Stimulated activated CD8-positive, alpha-beta memory T cell treated with anti-CD3 and anti-CD28 coated beads, Interleukin-7, amount 100 ng/mL, for 1 hour (primary cell): ENCODE measurements at regions not wholly inside any gene's neighbourhood (a gene's known extent, or its start where the extent isn't known, plus 50 kb on each side); places are given as distances from the start of the nearest gene placed in this dataset.
"Not testable (repeated sequence)": the region's sequence is repeated elsewhere in the genome, so short reads cannot be mapped to it uniquely, and the experiment has no call there.

Experiments
- DNase-seq, 2 donors: peaks; one replicate each; pipeline ENCODE4 v3.0.0-alpha.2; 2020; ENCODE audit warnings: low read depth in 2 of 2

DNA sequence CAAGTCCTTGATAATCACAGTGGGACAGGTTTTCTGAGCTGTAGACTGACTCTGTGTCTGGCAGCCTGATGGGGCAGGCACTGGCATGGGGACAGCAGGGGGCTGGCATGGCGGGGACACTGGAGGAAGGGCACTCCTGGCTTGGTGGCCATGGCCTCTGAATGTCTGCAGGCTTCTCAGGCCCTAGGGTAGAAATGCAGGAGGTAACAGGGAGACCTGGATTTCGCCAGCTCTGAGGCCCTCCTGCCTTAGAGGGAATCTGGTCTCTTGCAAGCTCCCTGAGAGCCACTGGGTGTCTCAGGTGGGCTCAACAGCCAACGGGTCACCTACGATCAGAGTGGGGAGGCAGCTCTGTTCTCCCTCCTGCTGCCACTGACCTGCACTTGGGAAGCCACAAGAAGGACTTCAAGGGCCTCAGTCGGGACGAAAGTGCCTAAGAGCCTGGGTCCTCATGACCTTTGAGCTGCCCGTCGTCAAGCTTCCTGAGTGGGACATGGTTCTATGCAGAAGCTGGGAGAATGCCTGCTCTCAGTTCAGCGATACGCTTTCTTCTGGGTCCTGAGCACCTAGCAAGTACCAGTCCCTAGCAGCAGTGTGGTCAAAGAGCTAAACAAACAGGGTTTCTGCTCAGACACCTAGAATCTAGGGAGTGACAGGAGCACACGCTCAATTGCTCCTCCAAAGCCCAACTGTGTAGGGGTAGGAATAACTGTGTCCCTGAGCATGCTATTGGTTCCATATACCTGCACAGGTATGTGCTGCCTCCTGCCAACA, 569.0 kb downstream of the PTPRU start:
- DNase-seq: no peak

- DNase-seq: no peak
Measured at GRCh38 chr1:29804181-29804899, 568.0 kb downstream of the PTPRU start.

DNA sequence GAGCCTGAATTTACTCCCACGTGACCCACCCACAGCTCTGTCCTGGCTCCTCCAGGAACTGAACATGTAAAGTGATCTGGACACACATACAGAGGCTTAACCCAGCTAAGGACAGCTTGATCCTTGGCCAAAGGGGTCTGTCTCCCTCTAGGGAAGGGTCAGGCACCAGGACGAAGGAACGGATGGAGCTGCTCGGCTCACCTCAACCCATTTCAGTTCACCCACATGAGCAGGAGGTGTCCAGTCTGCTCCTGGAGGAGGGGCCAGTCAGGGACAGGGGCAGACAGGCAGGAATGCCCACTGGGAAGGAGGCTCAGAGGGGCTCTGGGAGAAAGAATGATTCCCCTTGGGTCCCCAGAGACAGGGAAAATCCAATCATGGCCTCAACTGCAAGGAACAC, 567.2 kb downstream of the PTPRU start:
- no peak for DNase-seq

DNA sequence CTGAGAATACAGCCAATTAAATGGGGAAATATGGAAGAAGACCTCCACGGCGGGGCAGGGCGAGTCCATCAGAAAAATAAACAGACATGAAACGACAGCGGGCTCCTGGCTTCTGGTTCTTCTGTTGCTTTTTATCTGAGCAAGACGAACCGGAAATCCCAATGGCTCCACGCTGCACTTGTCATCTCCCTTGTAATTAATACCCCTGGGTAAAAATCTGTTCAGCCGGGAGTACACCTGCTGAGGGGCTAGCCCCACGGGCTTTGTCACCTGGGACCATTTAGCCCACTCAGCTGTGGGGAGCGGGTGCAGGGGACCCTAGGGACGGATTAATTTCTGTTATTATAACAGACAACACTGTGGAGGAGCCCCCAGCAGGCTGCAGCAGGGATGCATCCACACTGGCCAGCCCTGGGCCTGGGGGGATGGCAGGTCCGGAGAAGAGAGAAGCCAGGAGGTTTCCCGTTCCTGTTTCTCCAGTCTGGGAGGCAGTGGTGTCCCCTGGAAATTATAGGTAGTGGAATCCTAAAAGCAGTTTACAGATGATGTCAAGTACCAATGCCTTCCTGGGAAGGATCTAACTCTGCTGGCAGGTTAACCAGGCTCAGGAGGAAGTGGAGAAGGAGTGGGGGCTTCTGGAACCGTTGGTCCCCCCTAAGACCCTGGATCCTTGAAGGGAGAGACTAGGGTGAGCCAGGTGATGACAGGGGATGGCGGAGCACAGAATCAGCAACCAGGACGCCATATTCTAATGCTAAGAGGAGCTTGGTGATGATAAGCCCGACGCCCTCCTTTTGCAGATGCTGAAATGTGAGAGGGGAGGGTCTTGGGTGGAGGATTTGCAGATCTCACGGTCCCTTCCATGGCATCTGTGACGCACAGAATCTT, 566.1 kb downstream of the PTPRU start:
- no peak for DNase-seq

DNA sequence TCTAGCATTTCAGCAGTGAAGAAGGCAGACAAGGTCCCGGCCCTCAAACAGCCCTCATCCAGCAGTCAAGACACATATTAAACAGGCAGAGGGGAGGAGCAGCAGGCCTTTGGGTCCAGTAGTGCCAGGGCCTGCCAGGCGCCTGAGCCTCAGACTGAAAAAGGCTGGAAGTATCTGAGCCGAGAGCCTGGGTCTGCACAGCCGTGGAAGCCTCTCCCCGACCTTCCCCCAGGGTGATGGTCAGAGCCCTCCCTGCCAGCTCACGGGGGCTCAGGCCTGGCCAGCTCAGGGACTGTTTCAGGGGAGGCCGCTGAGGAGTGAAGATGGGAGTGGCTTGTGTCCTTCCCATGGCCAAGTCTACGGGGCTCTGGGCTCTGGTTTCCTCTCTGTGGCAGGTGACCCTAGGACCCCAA, 565.2 kb downstream of the PTPRU start:
- DNase-seq: no peak

DNA sequence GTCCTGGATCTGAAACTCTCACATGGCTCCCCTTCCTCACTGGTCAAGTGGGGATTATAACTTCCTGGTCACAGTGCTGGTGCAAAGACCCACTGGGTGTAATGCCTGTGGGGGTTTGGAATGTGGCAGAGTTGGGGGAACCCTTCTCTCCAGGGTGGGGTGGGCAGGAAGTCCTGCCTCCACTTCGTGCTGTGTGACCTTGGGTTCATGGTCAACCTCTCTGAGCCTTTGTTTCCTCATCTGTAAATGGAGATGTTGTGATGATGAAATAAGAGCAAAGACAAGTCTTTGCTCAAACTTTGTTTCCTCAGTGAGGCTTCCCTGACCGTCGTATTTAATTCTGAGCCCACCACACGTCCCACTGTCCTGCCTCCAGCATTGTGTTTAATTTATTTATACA, 564.7 kb downstream of the PTPRU start:
- no peak for DNase-seq

- DNase-seq: no peak
Measured at GRCh38 chr1:29800522-29800956, 564.2 kb downstream of the PTPRU start.

- no peak for DNase-seq
Measured at GRCh38 chr1:29800120-29800519, 563.8 kb downstream of the PTPRU start.

DNA sequence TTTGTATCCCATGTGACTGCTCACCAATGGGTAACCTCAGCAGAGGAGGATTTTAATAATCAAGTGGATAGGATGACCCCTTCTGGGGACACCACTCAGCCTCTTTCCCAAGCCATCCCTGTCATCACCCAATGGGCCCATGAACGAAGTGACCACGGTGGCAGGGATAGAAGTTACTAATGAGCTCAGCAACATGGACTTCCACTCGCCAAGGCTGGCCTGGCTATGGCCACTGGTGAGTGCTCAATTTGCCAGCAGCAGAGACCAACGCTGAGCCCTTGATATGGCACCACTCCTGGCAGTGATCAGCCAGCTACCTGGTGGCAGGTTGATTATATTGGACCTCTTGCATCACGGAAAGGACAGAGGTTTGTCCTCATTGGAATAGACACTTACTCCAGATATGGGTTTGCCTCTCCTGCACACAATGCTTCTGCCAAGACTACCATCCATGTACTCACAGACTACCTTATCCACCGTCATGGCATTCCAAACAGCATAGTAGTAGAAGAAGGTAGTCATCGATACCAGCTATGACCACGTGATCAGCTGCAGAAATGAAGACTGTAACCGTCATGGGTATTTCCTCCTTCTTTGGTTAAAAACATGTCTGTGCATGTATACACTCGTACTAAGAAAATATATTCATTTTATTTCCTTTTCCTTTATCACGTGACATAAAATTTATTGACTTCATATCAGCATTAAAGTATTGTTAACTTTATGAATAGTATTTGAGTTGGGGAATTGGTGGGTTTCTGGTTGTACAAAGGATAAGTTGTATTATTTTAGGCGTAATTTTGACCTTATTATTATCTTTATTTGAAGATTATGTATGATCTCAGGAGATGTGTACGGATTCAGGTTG, 562.6 kb downstream of the PTPRU start:
- DNase-seq: no peak

DNA sequence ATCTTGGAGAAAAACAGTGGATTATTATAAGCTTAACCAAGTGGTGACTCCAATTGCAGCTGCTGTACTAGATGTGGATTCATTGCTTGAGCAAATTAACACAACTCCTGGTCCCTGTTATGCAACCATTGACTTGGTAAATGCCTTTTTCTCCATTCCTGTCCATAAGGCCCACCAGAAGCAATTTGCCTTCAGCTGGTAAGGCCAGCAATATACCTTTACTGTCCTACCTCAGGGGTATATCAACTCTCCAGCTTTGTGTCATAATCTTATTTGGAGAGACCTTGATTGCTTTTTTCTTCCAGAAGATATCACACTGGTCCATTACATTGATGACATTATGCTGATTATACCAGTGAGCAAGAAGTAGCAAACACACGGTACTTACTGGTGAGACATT, 560.8 kb downstream of the PTPRU start:
- not testable (repeated sequence) for DNase-seq

- DNase-seq: not testable (repeated sequence)
Measured at GRCh38 chr1:29795965-29796364, 559.6 kb downstream of the PTPRU start.

- DNase-seq: no peak
Measured at GRCh38 chr1:29793653-29794348, 557.5 kb downstream of the PTPRU start.

- DNase-seq: peak in 1 of 2 donors; percentile 7
Measured at GRCh38 chr1:29793101-29793546, 556.8 kb downstream of the PTPRU start.

DNA sequence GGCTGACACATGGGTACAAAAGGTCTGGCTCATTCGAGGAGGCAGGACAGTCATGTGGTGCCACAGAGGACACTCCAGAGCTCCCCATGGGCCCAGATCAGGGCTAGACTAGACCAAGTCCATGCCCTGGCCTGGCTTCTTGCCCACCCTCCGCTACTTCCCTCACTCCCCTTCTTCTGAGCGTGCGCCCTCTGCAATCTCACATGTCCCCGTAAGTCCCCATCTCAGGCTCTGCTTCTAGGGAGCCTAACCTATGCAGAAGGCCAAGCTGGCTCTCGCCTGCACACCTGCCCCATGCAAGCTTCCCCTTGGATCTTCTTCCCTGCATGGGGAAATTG, 553.6 kb downstream of the PTPRU start:
- DNase-seq: no peak

DNA sequence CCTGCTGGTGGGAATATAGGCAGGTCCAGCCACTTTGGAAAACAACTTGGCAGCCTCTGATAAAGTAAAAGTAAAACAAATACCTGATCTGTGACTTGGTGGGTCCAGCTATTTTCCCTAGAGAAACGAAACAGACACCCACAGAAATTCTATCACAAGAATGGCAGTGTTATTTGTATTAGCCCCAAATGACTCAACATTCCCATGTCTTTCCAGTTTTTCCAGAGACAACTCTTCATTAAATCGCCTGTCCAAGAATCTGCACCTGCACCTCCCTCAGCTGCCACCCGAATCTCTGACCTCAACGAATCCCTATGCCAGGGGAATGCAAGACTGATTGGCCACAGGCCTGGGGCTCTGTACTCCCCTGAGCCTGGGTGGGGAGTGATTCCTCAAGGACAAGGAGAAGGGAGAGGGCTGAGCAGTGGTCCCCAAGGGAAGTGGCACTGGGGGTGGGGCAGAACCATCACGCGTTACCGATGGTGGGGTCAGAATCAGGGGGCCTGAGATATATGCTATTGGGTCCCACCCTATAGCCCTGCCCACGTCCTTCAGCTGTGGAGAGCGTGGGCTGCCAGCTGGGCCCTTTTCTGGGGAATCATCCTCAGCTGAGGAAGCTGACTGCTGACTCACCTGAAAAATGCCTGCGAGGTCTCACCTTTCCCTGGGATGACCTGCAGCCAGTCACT, 553.0 kb downstream of the PTPRU start:
- no peak for DNase-seq

GRCh38 chr1:29786791-29787732, 550.7 kb downstream of the PTPRU start:
- DNase-seq: no peak

- no peak for DNase-seq
Measured at GRCh38 chr1:29786195-29786594, 549.9 kb downstream of the PTPRU start.

DNA sequence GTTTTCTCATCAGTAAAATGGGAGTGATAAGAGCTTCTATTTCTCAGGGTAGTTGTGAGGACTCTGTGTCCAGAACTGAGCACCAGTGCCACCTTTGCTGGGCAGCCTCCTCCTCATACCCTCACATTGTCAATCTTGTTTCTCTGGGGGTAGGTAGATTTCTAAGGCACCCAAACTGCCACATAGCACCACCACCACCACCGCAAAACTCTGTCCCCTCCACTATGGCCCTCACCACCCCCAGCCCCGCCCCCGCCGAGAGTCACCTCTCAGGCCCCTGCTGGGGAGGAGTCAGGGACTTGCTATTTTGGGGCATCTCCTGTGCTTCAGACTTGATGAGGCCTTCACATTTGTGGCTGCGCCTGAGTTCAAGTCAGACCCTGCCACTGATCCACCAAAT, 549.2 kb downstream of the PTPRU start:
- DNase-seq: no peak

GRCh38 chr1:29785137-29785527, 548.8 kb downstream of the PTPRU start:
- DNase-seq: no peak
